Vagina (tissue), 2 donors: ENCODE measurements at regions not wholly inside any gene's neighbourhood (a gene's known extent, or its start where the extent isn't known, plus 50 kb on each side); places are given as distances from the start of the nearest gene placed in this dataset.

Source experiments
- DNase-seq, 2 donors: peaks; one replicate each; pipeline ENCODE4 v3.0.0-alpha.2; 2017; ENCODE audit errors: extremely low spot score in 2 of 2
- H3K27ac ChIP-seq: fragments of 200-600 bp; sonication (generic); one replicate; pipeline ENCODE4 v1.5.1; 2019
- H3K27me3 ChIP-seq: fragments of 200-600 bp; sonication (generic); one replicate; pipeline ENCODE4 v1.5.1; 2019
- H3K36me3 ChIP-seq, 2 donors: fragments of 200-600 bp; sonication (generic); one replicate each; pipeline ENCODE4 v1.5.1; 2017 to 2019
- H3K4me1 ChIP-seq: fragments of 200-600 bp; sonication (generic); one replicate; pipeline ENCODE4 v1.5.1; 2019
- H3K4me3 ChIP-seq, 2 donors: fragments of 200-600 bp; sonication (generic); 1 replicate in 1 of 2; 2 replicates in 1 of 2; pipeline ENCODE4 v1.5.1; 2016 to 2019
- H3K9me3 ChIP-seq: fragments of 200-600 bp; sonication (generic); one replicate; pipeline ENCODE4 v1.5.1; 2019
- CTCF ChIP-seq, 3 experiments: fragments of 450-650 bp in 2 of 3; fragments of 200-600 bp in 1 of 3; sonication (generic) in 1 of 3; IDR thresholded peaks; one replicate each; pipeline ENCODE4 v1.5.1; 2017 to 2019; ENCODE audit warnings: antibody characterized with exemption in 3 of 3, mild to moderate bottlenecking in 2 of 3, moderate library complexity in 2 of 3
- POLR2A ChIP-seq, 2 donors: fragments of 450-650 bp; IDR thresholded peaks; one replicate each; pipeline ENCODE4 v1.6.1; 2017; ENCODE audit warnings: antibody characterized with exemption in 2 of 2, mild to moderate bottlenecking in 2 of 2, moderate library complexity in 2 of 2
- POLR2AphosphoS5 ChIP-seq, 2 donors: sonication (generic); formaldehyde crosslinking; IDR thresholded peaks; one replicate each; pipeline ENCODE4 v1.9.0; 2017; ENCODE audit warnings: antibody characterized with exemption in 2 of 2, mild to moderate bottlenecking in 2 of 2, low read depth in 1 of 2; ENCODE audit not compliant: insufficient read depth in 1 of 2
- intact Hi-C: fragments of 100-400 bp; cut with DNase I; formaldehyde crosslinking; loops from one replicate; pipeline ENCODE4 v1.15.1; 2023

- Histone ChIP-seq H3K4me3 (no peak overlapping the region), H3K27me3 (no peaks in the 10 kb centered on the region), H3K36me3 (no peaks in the 10 kb centered on the region), H3K9me3 (no peaks in the 10 kb centered on the region), H3K4me1 (no peaks in the 10 kb centered on the region), H3K27ac (no peak overlapping the region)
- TF ChIP-seq POLR2AphosphoS5 (IDR thresholded peaks at IDR 0.05; ENCODE audit: insufficient read depth in 1 of 2, low read depth in 1 of 2) (no peak), POLR2A (IDR thresholded peaks at IDR 0.05) (no peak), CTCF (IDR thresholded peaks at IDR 0.05) (no peak)
- intact Hi-C loops, result no loop called here
- DNase-seq, result no peak
Observed at GRCh38 chr5:164614707-164615106, 1109.3 kb downstream of the MAT2B start.

GRCh38 chr5:164617290-164617689 is 1111.9 kb downstream of the MAT2B start:
- no peak for TF ChIP-seq POLR2A (IDR thresholded peaks at IDR 0.05)
- no peak for TF ChIP-seq POLR2AphosphoS5 (IDR thresholded peaks at IDR 0.05; ENCODE audit: insufficient read depth in 1 of 2, low read depth in 1 of 2)
- TF ChIP-seq CTCF (IDR thresholded peaks at IDR 0.05), result no peak
- H3K27ac ChIP-seq, result no peak overlapping the region
- H3K27me3 ChIP-seq, result no peaks in the 10 kb centered on the region
- no peaks in the 10 kb centered on the region for H3K4me1 ChIP-seq
- no peaks in the 10 kb centered on the region for H3K36me3 ChIP-seq
- DNase-seq, result no peak
- H3K4me3 ChIP-seq, result no peak overlapping the region
- intact Hi-C loops, result no loop called here
- H3K9me3 ChIP-seq, result no peaks in the 10 kb centered on the region

GRCh38 chr5:164627021-164627420 is 1121.6 kb downstream of the MAT2B start:
- DNase-seq, result no peak
- no peaks in the 10 kb centered on the region for H3K4me1 ChIP-seq
- H3K4me3 ChIP-seq, result no peak overlapping the region
- TF ChIP-seq POLR2AphosphoS5 (IDR thresholded peaks at IDR 0.05; ENCODE audit: insufficient read depth in 1 of 2, low read depth in 1 of 2), result no peak
- TF ChIP-seq POLR2A (IDR thresholded peaks at IDR 0.05), result no peak
- no peak for TF ChIP-seq CTCF (IDR thresholded peaks at IDR 0.05)
- H3K9me3 ChIP-seq, result no peaks in the 10 kb centered on the region
- intact Hi-C loops, result no loop called here
- no peaks in the 10 kb centered on the region for H3K27me3 ChIP-seq
- H3K36me3 ChIP-seq, result no peaks in the 10 kb centered on the region
- H3K27ac ChIP-seq, result no peak overlapping the region

GRCh38 chr5:164636456-164636855 is 1131.0 kb downstream of the MAT2B start:
- Histone ChIP-seq H3K4me1 (no peaks in the 10 kb centered on the region), H3K27me3 (no peaks in the 10 kb centered on the region), H3K4me3 (no peak overlapping the region), H3K36me3 (no peaks in the 10 kb centered on the region), H3K9me3 (no peaks in the 10 kb centered on the region), H3K27ac (no peak overlapping the region)
- no peak for DNase-seq
- intact Hi-C loops, result no loop called here
- no peak for TF ChIP-seq CTCF (IDR thresholded peaks at IDR 0.05)
- TF ChIP-seq POLR2AphosphoS5 (IDR thresholded peaks at IDR 0.05; ENCODE audit: insufficient read depth in 1 of 2, low read depth in 1 of 2), result no peak
- no peak for TF ChIP-seq POLR2A (IDR thresholded peaks at IDR 0.05)

GRCh38 chr5:164637931-164638521 is 1132.6 kb downstream of the MAT2B start:
- intact Hi-C loops, result no loop called here
- TF ChIP-seq CTCF (IDR thresholded peaks at IDR 0.05) (no peak), POLR2A (IDR thresholded peaks at IDR 0.05) (no peak), POLR2AphosphoS5 (IDR thresholded peaks at IDR 0.05; ENCODE audit: insufficient read depth in 1 of 2, low read depth in 1 of 2) (no peak)

More at GRCh38 chr5:164637931-164638521, 1132.6 kb downstream of the MAT2B start:
- Histone ChIP-seq H3K4me1 (no peaks in the 10 kb centered on the region), H3K9me3 (no peaks in the 10 kb centered on the region), H3K4me3 (no peak overlapping the region), H3K36me3 (no peaks in the 10 kb centered on the region), H3K27ac (no peak overlapping the region), H3K27me3 (no peaks in the 10 kb centered on the region)
- no peak for DNase-seq
